ENCODE measurements at regions not wholly inside any gene's neighbourhood (a gene's known extent, or its start where the extent isn't known, plus 50 kb on each side); places are given as distances from the start of the nearest gene placed in this dataset.
"Not testable (repeated sequence)": the region's sequence is repeated elsewhere in the genome, so short reads cannot be mapped to it uniquely, and the experiment has no call there.

DNA sequence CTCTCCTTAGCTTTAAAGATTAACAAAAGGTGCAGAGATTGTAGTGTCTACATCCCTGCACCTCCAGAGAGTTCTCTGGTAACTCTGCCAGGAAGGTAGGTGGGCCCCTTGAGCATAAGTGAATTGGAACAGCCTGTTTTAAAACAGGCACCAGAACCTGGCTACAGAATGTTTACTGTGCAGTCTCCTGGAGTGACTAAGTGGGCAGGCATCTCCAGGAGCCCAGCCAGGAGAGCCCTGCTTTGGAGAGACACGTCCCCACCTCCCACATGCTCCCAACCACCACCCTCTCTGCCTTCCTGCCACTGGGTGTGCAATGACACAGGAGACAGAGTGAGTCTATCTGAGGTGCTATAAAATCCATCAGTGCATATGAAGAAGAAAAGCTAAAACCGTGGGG lies 110.3 kb upstream of the EYA4 start:
- no peak for DNase-seq

GRCh38 chr6:133131621-133132465 lies 109.3 kb upstream of the EYA4 start:
- no peak for DNase-seq

- no peak for DNase-seq
Measured at GRCh38 chr6:133132466-133132971, 108.6 kb upstream of the EYA4 start.

- DNase-seq: no peak
Measured at GRCh38 chr6:133136177-133136880, 104.8 kb upstream of the EYA4 start.

GRCh38 chr6:133147470-133148184 lies 93.5 kb upstream of the EYA4 start:
- not testable (repeated sequence) for DNase-seq

- DNase-seq: no peak
Measured at GRCh38 chr6:133156689-133157088, 84.5 kb upstream of the EYA4 start.

DNA sequence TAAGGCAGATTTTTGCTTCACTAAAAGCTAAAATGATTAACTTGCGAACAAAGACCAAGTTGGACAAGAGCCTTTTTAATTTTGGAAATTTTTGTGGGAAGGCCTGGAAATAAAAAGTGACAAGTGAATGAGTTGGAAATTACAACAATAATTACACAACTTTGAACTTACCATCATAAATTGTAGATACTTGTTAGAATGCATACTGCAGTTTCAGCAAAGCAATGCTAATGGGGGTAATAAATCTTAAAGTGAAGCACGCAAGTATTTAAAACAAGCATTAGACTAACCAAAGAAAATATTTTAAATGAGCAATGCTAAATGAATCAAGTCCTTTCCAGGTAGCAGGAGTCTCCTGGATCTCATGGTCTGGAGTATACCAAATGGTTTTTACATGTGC lies 83.2 kb upstream of the EYA4 start:
- DNase-seq: no peak

- no peak for DNase-seq
Measured at GRCh38 chr6:133159255-133159795, 81.8 kb upstream of the EYA4 start.

DNA sequence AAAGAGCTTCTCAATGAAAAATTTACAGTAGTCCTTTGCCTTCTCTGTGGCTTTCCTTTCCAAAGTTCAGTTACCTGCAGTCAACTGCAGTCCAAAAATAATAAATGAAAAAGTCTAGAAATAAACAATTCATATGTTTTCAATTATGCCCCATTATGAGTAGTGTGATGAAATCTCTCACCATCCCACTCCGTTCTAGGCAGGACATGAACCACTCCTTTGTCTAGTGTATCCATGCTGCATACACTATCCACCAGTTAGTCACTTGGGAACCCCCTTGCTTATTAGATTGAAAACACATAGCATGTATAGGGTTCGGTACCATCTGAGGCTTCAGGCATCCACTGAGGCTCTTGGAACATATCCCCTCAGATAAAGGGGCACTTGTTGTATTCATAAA lies 80.6 kb upstream of the EYA4 start:
- DNase-seq: no peak

DNA sequence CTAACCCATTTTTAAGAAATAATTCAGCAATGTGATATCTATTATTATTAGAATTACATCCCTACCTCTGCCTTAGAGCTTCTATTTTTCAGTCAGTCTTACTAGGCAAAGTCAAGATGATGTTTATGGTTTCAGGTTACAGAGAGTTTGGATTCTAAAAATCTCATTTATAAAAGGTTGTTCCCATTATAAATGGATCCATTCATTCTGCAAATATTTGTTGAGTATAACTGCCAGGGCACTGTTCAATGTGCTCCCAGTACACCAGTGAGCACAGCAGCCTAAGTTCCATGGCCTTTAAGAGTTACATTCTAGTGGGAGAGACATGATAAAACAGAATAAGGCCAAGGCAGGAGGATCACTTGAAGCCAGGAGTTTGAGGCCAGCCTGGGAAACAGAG lies 75.9 kb upstream of the EYA4 start:
- no peak for DNase-seq

DNA sequence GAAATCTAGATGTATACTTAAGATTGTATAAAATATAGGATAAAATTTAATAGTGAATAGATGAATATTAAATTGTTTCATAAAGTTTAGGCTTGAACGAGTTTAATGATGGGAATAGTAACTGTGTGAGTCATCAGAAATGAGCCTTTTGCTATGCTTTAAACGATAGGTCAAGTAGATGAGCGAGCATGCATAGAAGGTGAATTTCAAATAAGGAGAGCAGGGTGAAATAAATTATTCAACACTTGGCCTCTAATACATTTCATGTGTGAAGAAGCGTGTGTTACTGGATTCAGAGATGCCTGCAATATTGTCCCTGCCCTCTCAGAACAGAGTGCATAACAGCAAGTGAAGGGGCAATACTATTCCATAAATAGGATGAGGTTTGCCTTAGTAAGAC lies 74.4 kb upstream of the EYA4 start:
- no peak for DNase-seq

DNA sequence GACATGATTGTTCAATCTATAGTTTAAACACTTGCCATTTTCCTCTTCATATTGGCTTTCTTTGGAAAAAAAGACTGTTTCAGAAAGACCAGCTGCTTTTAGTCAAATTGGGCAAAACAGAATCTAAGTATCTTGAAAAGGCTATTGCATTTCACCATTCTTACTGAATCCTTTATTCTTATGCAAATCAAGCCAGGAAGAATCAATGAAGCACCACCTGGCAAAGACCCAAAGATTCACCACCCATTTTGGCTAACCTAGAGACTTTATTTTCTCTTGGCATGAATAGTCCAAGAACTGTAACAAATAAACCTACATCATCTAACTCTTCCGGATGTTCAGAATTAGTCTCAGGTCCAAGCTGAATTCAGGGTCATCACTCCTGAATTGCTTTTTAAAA lies 71.3 kb upstream of the EYA4 start:
- no peak for DNase-seq

- no peak for DNase-seq
Measured at GRCh38 chr6:133170602-133171001, 70.6 kb upstream of the EYA4 start.

DNA sequence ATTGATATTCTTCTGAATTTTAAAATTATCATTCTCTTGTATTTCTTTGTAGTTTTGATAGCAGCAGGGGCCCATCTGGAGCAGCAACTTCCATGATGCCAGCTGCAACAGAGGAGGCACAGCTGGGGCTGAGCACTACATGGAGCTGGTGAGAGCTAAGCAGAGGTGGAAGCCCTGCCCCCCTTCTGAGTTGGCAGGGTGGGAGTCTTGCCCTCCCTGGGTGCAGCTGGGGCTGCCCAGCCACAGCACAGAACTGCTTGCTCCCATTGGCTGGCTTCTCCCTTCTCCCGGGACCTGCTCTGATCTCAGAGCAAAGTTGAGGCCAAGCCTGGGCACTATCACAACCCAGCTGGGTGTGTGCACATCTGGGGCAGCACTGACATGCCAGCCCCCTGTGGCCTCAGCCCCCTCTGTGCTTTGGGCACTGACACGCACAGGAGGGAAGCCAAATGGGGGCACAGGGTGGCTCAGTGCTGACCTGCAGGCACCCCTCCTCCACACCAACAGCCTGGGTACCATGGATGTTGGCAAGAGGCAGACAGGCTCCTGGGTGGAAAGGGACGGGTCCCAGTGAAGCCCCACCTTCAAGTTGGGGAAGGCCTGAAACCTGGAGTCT lies 69.1 kb upstream of the EYA4 start:
- no peak for DNase-seq

GRCh38 chr6:133173276-133173675 lies 67.9 kb upstream of the EYA4 start:
- DNase-seq: no peak

DNA sequence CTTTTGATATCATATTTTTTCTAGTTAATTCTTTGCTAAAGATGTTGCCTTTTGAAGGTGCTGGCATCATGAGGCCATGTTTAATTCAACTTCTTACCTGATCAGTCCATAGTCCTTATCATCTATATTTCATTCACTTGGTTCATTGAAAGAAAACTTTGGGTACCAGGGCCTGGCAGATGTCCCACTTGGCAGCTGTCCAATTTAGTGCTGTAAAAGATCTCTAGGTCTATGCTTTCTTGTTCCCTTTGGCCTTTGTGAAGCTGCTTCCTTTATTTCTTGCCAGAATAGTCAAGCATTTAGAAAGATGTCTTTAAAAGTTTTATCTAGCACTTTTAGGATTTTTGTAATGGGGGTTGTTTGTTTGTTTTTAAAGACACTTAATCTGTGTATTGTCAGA lies 61.7 kb upstream of the EYA4 start:
- no peak for DNase-seq

DNA sequence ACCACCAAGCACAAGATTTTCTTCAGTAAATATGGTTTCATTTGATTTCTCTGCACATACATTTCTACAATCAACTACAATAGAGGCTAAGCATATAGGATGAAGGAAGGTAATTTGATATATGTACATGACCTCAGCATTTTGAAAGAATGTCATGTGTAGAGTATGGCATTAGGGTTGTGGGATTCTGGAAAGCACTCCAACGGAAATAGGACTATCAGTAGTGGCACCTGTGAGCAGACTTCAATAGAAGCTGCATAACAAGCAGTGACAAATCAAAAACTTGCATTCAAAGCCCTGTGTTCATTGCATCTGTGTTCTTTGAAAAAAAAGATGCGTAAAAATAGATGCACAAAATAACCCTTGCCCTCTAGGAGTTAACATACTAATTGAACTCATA lies 57.5 kb upstream of the EYA4 start:
- DNase-seq: no peak

DNA sequence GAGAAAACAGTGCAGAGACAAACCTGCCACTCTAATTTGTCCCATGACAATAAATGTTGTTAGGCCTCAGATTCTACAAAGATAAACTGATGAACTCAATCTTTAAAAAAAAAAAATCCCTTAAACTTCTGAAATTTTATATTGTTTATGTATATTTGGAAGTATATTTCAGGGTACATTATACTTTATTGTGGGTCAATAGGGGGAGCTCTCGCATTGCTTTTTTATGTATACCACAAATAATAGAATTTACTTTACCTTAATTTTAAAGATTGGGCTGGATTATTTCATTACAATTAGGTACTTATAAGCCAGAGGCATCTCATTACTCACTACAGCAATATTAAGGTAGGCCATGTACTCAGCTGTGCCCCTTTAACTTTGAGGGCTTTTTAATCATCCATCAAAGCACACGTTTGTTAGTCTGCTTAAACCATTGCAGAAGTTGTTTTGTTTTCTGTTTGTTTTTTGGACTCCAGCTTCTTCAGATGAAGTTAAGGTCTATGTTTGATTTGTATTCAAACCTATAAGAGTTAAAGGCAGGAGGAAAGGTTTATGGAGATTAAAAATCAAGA lies 56.3 kb upstream of the EYA4 start:
- DNase-seq: no peak

DNA sequence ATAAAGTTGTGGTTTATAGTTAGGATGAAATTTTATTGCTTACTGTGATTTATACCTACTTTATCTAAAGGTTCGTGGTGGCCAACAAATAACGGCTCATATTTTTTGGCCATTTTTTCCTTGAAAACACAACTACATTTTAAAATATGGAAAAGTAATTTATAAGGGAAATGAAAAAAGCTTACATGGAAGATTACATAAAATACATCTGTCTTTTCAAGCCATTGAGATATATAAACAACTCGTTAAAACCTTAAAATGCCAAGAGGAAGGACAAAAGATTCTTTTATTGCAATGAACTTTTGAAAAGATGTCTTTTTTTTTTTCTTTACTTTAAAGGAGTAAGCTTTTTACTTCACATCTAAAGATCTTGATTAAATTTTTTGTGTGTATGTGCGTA lies 55.4 kb upstream of the EYA4 start:
- DNase-seq: no peak

DNA sequence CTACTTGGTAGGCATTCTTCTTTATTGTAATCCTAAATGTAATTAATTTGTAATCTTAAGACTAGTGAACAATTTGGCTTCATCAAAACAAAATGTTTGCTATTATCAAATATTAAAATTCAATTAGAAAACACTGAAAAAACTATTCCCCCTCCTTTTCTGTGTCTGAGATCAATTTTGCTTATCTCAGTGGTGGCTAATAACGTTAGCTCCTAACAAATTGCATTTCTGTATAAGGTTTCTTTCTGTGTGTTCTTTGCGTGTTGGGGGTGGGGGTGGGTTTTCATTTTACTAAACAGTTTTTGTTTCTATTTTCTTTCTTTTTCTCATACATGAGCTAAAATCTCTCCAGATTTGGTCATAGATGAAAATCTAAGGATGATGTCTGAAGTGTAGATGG lies 54.0 kb upstream of the EYA4 start:
- DNase-seq: no peak

- DNase-seq: no peak
Measured at GRCh38 chr6:133187657-133188453, 53.3 kb upstream of the EYA4 start.

DNA sequence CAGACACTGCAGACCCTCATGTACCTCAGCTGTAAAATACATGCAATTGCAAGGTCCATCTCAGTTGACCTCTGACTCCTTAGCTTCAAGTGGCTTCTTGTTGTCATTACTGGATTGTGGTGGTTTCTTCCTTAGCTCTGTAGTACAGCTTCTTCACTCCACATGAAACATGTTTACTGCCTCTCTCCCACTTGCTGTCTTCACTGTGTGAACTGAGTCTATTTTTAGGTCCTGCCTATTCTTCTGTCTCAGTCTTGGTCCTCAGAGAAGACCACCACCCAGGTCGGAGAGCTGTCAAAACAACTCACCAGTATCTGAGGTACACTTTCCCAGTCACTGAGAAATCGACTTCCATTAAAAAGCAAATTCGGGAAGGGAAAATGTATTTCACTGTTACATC lies 50.2 kb upstream of the EYA4 start:
- DNase-seq: no peak

All from NCI-H187 treated with DMSO at 0.1 percent for 48 hours (cell line).